MCF 10A (cell line): ENCODE measurements at regions not wholly inside any gene's neighbourhood (a gene's known extent, or its start where the extent isn't known, plus 50 kb on each side); places are given as distances from the start of the nearest gene placed in this dataset.

ENCODE experiments used
- BruUV-seq: library from RNA; stranded (reverse); fragments of 400-500 nt; replicated peaks from 2 replicates; lab custom pipeline; 2021; lab: Mats Ljungman, UMichigan
- CTCF ChIA-PET: fragments of 300-600 bp; sonication (Branson Sonifier 250); formaldehyde crosslinking; extraction: SDS; loops from one replicate; lab custom pipeline; 2021; ENCODE audit warnings: antibody characterized with exemption, inconsistent platforms; lab: Yijun Ruan, JAX
- POLR2A ChIA-PET: fragments of 300-600, 350-650 bp; sonication (Branson Sonifier 250); formaldehyde crosslinking; extraction: SDS; loops from one replicate; lab custom pipeline; 2020; ENCODE audit warnings: antibody characterized with exemption, inconsistent platforms; lab: Yijun Ruan, JAX
- DNase-seq: peaks from one replicate; pipeline ENCODE4 v3.0.0-alpha.2; 2018; ENCODE audit not compliant: unreplicated experiment
- H3K27ac Mint-ChIP-seq: one replicate; pipeline ENCODE4 v1.8.0; 2022; ENCODE audit warnings: mild to moderate bottlenecking, low read depth, mixed read lengths; ENCODE audit not compliant: unreplicated experiment
- H3K27me3 Mint-ChIP-seq: one replicate; pipeline ENCODE4 v1.8.0; 2022; ENCODE audit warnings: mixed read lengths; ENCODE audit not compliant: insufficient read depth, unreplicated experiment
- H3K36me3 Mint-ChIP-seq: one replicate; pipeline ENCODE4 v1.8.0; 2022; ENCODE audit warnings: mild to moderate bottlenecking, moderate library complexity, mixed read lengths; ENCODE audit not compliant: insufficient read depth, unreplicated experiment
- H3K4me1 Mint-ChIP-seq: one replicate; pipeline ENCODE4 v1.8.0; 2022; ENCODE audit warnings: mixed read lengths; ENCODE audit not compliant: insufficient read depth, unreplicated experiment
- H3K4me3 Mint-ChIP-seq: one replicate; pipeline ENCODE4 v1.8.0; 2022; ENCODE audit warnings: mild to moderate bottlenecking, moderate library complexity, mixed read lengths; ENCODE audit not compliant: unreplicated experiment
- H3K9me3 Mint-ChIP-seq: one replicate; pipeline ENCODE4 v1.8.0; 2022; ENCODE audit warnings: mixed read lengths; ENCODE audit not compliant: unreplicated experiment
- CTCF ChIP-seq: fragments of 200-600 bp; IDR thresholded peaks from one replicate; pipeline ENCODE4 v1.8.0; 2022; ENCODE audit warnings: antibody characterized with exemption, mild to moderate bottlenecking; ENCODE audit not compliant: unreplicated experiment
- intact Hi-C: fragments of 100-400 bp; cut with micrococcal nuclease; formaldehyde crosslinking; loops from 2 replicates; pipeline ENCODE4 v1.14.1; 2022

DNA sequence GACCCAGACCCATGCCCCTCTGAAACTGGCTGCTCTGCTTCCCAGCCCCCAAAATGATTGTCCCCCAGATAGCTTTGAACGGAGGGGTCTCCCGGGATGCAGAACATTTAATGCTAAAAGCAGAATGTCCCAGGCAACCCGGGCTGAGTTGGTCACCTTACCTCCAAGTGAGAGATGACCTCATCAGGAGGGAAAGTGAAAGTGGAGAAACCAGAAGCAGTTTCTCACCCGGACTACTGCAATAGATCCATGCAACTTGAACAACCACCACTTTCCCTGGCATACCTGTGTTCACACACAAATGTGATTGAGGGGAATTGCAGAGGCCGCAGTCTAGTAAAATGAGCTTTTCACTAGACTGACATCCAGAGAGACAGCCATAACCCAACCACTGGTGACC is 75.3 kb upstream of the NPAS2 start:
- CTCF ChIA-PET, result no interaction called here
- DNase-seq, result peak; percentile 27

GRCh38 chr2:100745604-100746003 is 74.3 kb upstream of the NPAS2 start:
- peaks cover 37% of the 10 kb centered on the region for H3K4me1 Mint-ChIP-seq

More for the DNA sequence above, 75.3 kb upstream of the NPAS2 start:
- H3K27me3 Mint-ChIP-seq, result no peaks in the 10 kb centered on the region
- H3K27ac Mint-ChIP-seq, result no peak overlapping the region
- no peak for TF ChIP-seq CTCF
- peaks cover 38% of the 10 kb centered on the region for H3K4me1 Mint-ChIP-seq
- POLR2A ChIA-PET, result no interaction called here
- H3K4me3 Mint-ChIP-seq, result no peak overlapping the region
- no TSS peak for BruUV-seq
- H3K9me3 Mint-ChIP-seq, result no peaks in the 10 kb centered on the region
- intact Hi-C loops, result no loop called here
- H3K36me3 Mint-ChIP-seq, result peaks cover 11% of the 10 kb centered on the region

GRCh38 chr2:100747551-100747950 is 72.4 kb upstream of the NPAS2 start:
- CTCF ChIA-PET, result no interaction called here
- Mint-ChIP-seq H3K4me3 (no peak overlapping the region), H3K36me3 (peaks cover 21% of the 10 kb centered on the region), H3K27ac (no peak overlapping the region), H3K27me3 (no peaks in the 10 kb centered on the region), H3K4me1 (peaks cover 42% of the 10 kb centered on the region), H3K9me3 (no peaks in the 10 kb centered on the region)
- no peak for DNase-seq
- BruUV-seq, result no TSS peak
- POLR2A ChIA-PET, result interaction anchor here (0.6 kb wide), 1 partner anchor 14 kb away, joined by 3 read pairs; no protein-coding TSS in a partner anchor
- intact Hi-C loops, result no loop called here
- TF ChIP-seq CTCF, result no peak

More at GRCh38 chr2:100745604-100746003, 74.3 kb upstream of the NPAS2 start:
- H3K9me3 Mint-ChIP-seq, result no peaks in the 10 kb centered on the region
- intact Hi-C loops, result no loop called here
- DNase-seq, result no peak
- CTCF ChIA-PET, result interaction anchor here (0.6 to 1.1 kb wide), 2 partner anchors 55 to 250 kb away, joined by 3 read pairs; no protein-coding TSS in a partner anchor
- peaks cover 11% of the 10 kb centered on the region for H3K36me3 Mint-ChIP-seq
- H3K27ac Mint-ChIP-seq, result no peak overlapping the region
- no peak overlapping the region for H3K4me3 Mint-ChIP-seq
- no peaks in the 10 kb centered on the region for H3K27me3 Mint-ChIP-seq
- no TSS peak for BruUV-seq
- POLR2A ChIA-PET, result interaction anchor here (1.2 kb wide), 1 partner anchor 257 kb away, joined by 3 read pairs; the partner anchor contains the start of gene RPL31
- no peak for TF ChIP-seq CTCF

DNA sequence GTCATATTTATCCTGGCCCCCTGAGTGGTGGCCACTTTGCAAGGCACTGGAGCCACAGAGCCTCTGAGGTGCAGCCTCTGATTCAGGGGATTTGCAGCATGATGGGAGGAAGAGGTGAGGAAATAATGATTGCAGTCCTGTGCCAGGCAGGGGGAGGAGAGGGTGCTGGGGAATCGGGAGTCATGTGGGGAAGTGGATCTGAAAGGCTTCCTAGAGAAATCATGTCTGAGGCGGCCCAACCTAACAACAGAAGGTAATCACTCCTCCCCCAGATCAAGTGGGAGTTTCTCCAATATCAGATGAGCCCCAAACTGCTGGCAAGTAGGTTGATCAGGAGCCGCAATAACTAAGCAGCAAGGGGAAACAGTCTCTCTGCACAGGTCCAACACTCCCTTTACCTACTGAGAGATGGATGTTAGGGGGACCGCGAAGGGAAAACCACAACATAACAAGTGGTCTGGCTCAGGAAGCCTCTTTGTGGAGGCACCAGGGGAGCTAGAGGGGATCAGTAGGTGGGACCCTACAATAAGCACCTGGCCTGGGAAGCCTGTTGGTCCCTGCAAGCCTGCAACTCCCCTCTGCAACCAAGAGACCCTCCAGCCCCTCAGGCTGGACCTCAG is 71.8 kb upstream of the NPAS2 start:
- no peak for DNase-seq
- TF ChIP-seq CTCF, result no peak
- POLR2A ChIA-PET, result interaction anchor here (0.6 kb wide), 1 partner anchor 14 kb away, joined by 3 read pairs; no protein-coding TSS in a partner anchor
- peaks cover 21% of the 10 kb centered on the region for H3K36me3 Mint-ChIP-seq
- intact Hi-C loops, result no loop called here
- peaks cover 45% of the 10 kb centered on the region for H3K4me1 Mint-ChIP-seq
- no peak overlapping the region for H3K27ac Mint-ChIP-seq
- no TSS peak for BruUV-seq
- no peaks in the 10 kb centered on the region for H3K27me3 Mint-ChIP-seq
- CTCF ChIA-PET, result no interaction called here
- no peak overlapping the region for H3K4me3 Mint-ChIP-seq
- no peaks in the 10 kb centered on the region for H3K9me3 Mint-ChIP-seq
